NB4 (cell line): ENCODE measurements at regions not wholly inside any gene's neighbourhood (a gene's known extent, or its start where the extent isn't known, plus 50 kb on each side); places are given as distances from the start of the nearest gene placed in this dataset.
"Not testable (repeated sequence)": the region's sequence is repeated elsewhere in the genome, so short reads cannot be mapped to it uniquely, and the experiment has no call there.

Experiments
- DNase-seq: peaks from one replicate; pipeline ENCODE4 v3.0.0; 2010; ENCODE audit warnings: low read depth
- H3K4me3 ChIP-seq: one replicate; pipeline ENCODE4 v1.5.1; 2011; ENCODE audit warnings: mild to moderate bottlenecking, low read depth, low read length, moderate library complexity
- CTCF ChIP-seq: IDR thresholded peaks from one replicate; pipeline ENCODE4 v1.5.1; 2012; ENCODE audit warnings: low read depth, low read length
- MAX ChIP-seq: IDR thresholded peaks from 2 replicates; pipeline ENCODE4 v1.6.1; 2011; ENCODE audit warnings: low read depth, low read length
- MYC ChIP-seq: IDR thresholded peaks from 2 replicates; pipeline ENCODE4 v1.6.1; 2011; ENCODE audit warnings: low read depth, low read length
- POLR2A ChIP-seq: IDR thresholded peaks from 2 replicates; pipeline ENCODE4 v1.6.1; 2011; ENCODE audit warnings: mild to moderate bottlenecking; ENCODE audit not compliant: insufficient read length; ENCODE audit errors: extremely low read depth

- H3K4me3 ChIP-seq, result no peak overlapping the region
- DNase-seq, result no peak
- TF ChIP-seq MAX, result no peak
- no peak for TF ChIP-seq POLR2A
- TF ChIP-seq MYC, result no peak
- no peak for TF ChIP-seq CTCF
These were observed 564.0 kb upstream of the RGMB start for GRCh38 chr5:98209418-98209817.

GRCh38 chr5:98214240-98215051, 559.0 kb upstream of the RGMB start:
- DNase-seq, result no peak
- no peak overlapping the region for H3K4me3 ChIP-seq
- TF ChIP-seq POLR2A (no peak), MYC (no peak), MAX (no peak), CTCF (no peak)

- TF ChIP-seq POLR2A (no peak), CTCF (no peak), MYC (no peak), MAX (no peak)
- no peak overlapping the region for H3K4me3 ChIP-seq
- DNase-seq, result no peak
These were observed 556.3 kb upstream of the RGMB start for GRCh38 chr5:98217138-98217537.

GRCh38 chr5:98218838-98219237, 554.6 kb upstream of the RGMB start:
- DNase-seq, result no peak
- no peak overlapping the region for H3K4me3 ChIP-seq
- no peak for TF ChIP-seq MYC
- TF ChIP-seq MAX, result no peak
- no peak for TF ChIP-seq CTCF
- TF ChIP-seq POLR2A, result no peak

- DNase-seq, result no peak
- H3K4me3 ChIP-seq, result no peak overlapping the region
- TF ChIP-seq POLR2A, result no peak
- no peak for TF ChIP-seq MAX
- no peak for TF ChIP-seq MYC
- no peak for TF ChIP-seq CTCF
These were observed 546.0 kb upstream of the RGMB start for GRCh38 chr5:98227489-98227888.

GRCh38 chr5:98231089-98231488, 542.4 kb upstream of the RGMB start:
- no peak for DNase-seq
- H3K4me3 ChIP-seq, result no peak overlapping the region
- TF ChIP-seq MAX, result no peak
- TF ChIP-seq POLR2A, result no peak
- TF ChIP-seq MYC, result no peak
- no peak for TF ChIP-seq CTCF

GRCh38 chr5:98237794-98238193, 535.7 kb upstream of the RGMB start:
- not testable (repeated sequence) for H3K4me3 ChIP-seq, DNase-seq
